ENCODE measurements at regions not wholly inside any gene's neighbourhood (a gene's known extent, or its start where the extent isn't known, plus 50 kb on each side); places are given as distances from the start of the nearest gene placed in this dataset.

DNA sequence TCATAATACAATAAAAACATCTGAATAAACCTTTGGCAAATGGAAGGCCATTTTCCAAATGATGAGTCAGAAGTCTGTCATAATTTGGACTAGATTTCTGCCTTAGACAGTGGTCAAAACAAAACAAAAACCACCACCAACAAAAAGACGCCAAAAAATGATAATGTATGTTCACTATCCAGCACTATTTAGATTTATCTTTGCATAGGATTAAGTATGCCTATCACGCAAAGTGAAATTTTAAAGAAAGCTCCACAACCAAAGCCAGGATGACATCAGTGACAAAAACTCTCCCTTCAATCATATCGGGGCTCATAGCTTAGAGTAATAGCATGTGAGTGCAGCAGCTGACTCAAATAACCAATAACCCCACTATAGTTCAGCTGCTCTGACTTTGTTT, 201.9 kb downstream of the MOXD1 start:
- Histone ChIP-seq H3K9ac (ENCODE audit: insufficient read depth, low read depth, low read length) (no peak overlapping the region), H3K9me3 (ENCODE audit: low read length) (no peaks in the 10 kb centered on the region), H3K4me3 (replicated peaks in 1 of 3; ENCODE audit: insufficient read depth in 1 of 3, low read depth in 2 of 3, low read length in 3 of 3) (no peak overlapping the region), H3K27me3 (ENCODE audit: control insufficient read depth in 1 of 2, insufficient read depth in 2 of 2, low read length in 2 of 2) (0 out of 5 replicates have a peak, but pooled peaks cover 0 to 7% of the 10 kb centered on the region in 2 experiments), H3K4me2 (ENCODE audit: low read depth, low read length) (no peak overlapping the region), H3K4me1 (ENCODE audit: insufficient read depth, low read length) (no peaks in the 10 kb centered on the region), H4K20me1 (ENCODE audit: insufficient read depth, low read length) (no peaks in the 10 kb centered on the region), H2AFZ (ENCODE audit: low read length) (no peak overlapping the region), H3K36me3 (replicated peaks in 1 of 2; ENCODE audit: control insufficient read depth in 1 of 2, insufficient read depth in 2 of 2, low read length in 2 of 2) (no peaks in the 10 kb centered on the region), H3K27ac (ENCODE audit: extremely low read length, insufficient read depth, low read length) (no peak overlapping the region), H3K79me2 (ENCODE audit: insufficient read depth, low read length) (no peaks in the 10 kb centered on the region)
- FAIRE-seq (no peak), ATAC-seq (no peak), DNase-seq (ENCODE audit: low spot score) (no peak)
- BruUV-seq (replicated peaks) = no TSS peak
- in situ Hi-C loops (cut with HindIII; ENCODE audit: extremely low pct_ligation_motif_present, low pct_unique_long_range_greater_than_20kb) = no loop called here
- TF ChIP-seq, protein P1, sequence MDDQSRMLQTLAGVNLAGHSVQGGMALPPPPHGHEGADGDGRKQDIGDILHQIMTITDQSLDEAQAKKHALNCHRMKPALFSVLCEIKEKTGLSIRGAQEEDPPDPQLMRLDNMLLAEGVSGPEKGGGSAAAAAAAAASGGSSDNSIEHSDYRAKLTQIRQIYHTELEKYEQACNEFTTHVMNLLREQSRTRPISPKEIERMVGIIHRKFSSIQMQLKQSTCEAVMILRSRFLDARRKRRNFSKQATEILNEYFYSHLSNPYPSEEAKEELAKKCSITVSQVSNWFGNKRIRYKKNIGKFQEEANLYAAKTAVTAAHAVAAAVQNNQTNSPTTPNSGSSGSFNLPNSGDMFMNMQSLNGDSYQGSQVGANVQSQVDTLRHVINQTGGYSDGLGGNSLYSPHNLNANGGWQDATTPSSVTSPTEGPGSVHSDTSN (CRISPR knock-in tag; IDR thresholded peaks at IDR 0.05; ENCODE audit: borderline replicate concordance) = no peak
- TF ChIP-seq KAT8 (CRISPR knock-in tag; IDR thresholded peaks at IDR 0.05) (no peak), ZNF839 (CRISPR knock-in tag; IDR thresholded peaks at IDR 0.05; ENCODE audit: borderline replicate concordance) (no peak), SRSF9 (IDR thresholded peaks at IDR 0.05; ENCODE audit: borderline replicate concordance, insufficient read depth, low read depth, low read length, poor library complexity, severe bottlenecking) (no peak), ZNF333 (CRISPR knock-in tag; IDR thresholded peaks at IDR 0.05; ENCODE audit: borderline replicate concordance) (no peak)
- intact Hi-C loops (cut with micrococcal nuclease; ENCODE audit: unreplicated experiment) = no loop called here
- ChIA-PET CTCF (ENCODE audit: low intra/inter-chr PET ratio, low total read pairs) (no interaction called here), POLR2A (no interaction called here)
- 34% methylated on average over 3 of the region's 3 CpGs for WGBS (ENCODE audit: low lambda C conversion rate)

DNA sequence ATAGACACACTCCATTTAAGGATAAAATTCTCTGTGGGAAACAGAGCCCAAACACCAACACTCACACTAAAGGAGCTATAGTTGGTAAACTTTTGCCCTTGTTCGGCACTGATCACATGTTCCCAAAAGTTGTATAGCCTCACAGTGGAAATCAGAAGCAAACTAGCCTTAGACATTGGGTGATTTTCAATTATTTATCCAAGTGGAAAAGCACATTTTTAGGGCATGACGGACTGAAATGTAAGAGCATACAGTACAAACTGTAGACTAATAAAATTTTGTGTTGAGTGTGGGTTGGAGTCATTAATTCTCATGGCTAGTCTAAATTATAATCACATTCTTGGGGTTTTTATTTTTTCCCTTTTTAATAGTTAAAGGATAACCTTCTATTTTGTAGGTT, 202.4 kb downstream of the MOXD1 start:
- H3K36me3 ChIP-seq (replicated peaks in 1 of 2; ENCODE audit: control insufficient read depth in 1 of 2, insufficient read depth in 2 of 2, low read length in 2 of 2) = no peaks in the 10 kb centered on the region
- in situ Hi-C loops (cut with HindIII; ENCODE audit: extremely low pct_ligation_motif_present, low pct_unique_long_range_greater_than_20kb) = no loop called here
- intact Hi-C loops (cut with micrococcal nuclease; ENCODE audit: unreplicated experiment) = no loop called here
- H3K4me2 ChIP-seq (ENCODE audit: low read depth, low read length) = no peak overlapping the region
- DNase-seq (ENCODE audit: low spot score) = no peak
- H4K20me1 ChIP-seq (ENCODE audit: insufficient read depth, low read length) = no peaks in the 10 kb centered on the region
- H3K9ac ChIP-seq (ENCODE audit: insufficient read depth, low read depth, low read length) = no peak overlapping the region
- no peaks in the 10 kb centered on the region for H3K4me1 ChIP-seq (ENCODE audit: insufficient read depth, low read length)
- FAIRE-seq = no peak
- H3K9me3 ChIP-seq (ENCODE audit: low read length) = no peaks in the 10 kb centered on the region
- no peak for ATAC-seq
- ChIA-PET POLR2A (no interaction called here), CTCF (ENCODE audit: low intra/inter-chr PET ratio, low total read pairs) (no interaction called here)
- no TSS peak for BruUV-seq (replicated peaks)
- H3K4me3 ChIP-seq (replicated peaks in 1 of 3; ENCODE audit: insufficient read depth in 1 of 3, low read depth in 2 of 3, low read length in 3 of 3) = no peak overlapping the region
- 0 out of 5 replicates have a peak, but pooled peaks cover 0 to 7% of the 10 kb centered on the region in 2 experiments for H3K27me3 ChIP-seq (ENCODE audit: control insufficient read depth in 1 of 2, insufficient read depth in 2 of 2, low read length in 2 of 2)
- no peaks in the 10 kb centered on the region for H3K79me2 ChIP-seq (ENCODE audit: insufficient read depth, low read length)
- no peak overlapping the region for H2AFZ ChIP-seq (ENCODE audit: low read length)
- H3K27ac ChIP-seq (ENCODE audit: extremely low read length, insufficient read depth, low read length) = no peak overlapping the region
- 43% methylated on average over 2 of the region's 2 CpGs for WGBS (ENCODE audit: low lambda C conversion rate)
- TF ChIP-seq, protein P2, sequence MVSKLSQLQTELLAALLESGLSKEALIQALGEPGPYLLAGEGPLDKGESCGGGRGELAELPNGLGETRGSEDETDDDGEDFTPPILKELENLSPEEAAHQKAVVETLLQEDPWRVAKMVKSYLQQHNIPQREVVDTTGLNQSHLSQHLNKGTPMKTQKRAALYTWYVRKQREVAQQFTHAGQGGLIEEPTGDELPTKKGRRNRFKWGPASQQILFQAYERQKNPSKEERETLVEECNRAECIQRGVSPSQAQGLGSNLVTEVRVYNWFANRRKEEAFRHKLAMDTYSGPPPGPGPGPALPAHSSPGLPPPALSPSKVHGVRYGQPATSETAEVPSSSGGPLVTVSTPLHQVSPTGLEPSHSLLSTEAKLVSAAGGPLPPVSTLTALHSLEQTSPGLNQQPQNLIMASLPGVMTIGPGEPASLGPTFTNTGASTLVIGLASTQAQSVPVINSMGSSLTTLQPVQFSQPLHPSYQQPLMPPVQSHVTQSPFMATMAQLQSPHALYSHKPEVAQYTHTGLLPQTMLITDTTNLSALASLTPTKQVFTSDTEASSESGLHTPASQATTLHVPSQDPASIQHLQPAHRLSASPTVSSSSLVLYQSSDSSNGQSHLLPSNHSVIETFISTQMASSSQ (IDR thresholded peaks at IDR 0.05; ENCODE audit: low read depth) = no peak
- TF ChIP-seq, protein P2 (CRISPR knock-in tag; IDR thresholded peaks at IDR 0.05; ENCODE audit: borderline replicate concordance) = no peak
- TF ChIP-seq HOXA7 (CRISPR knock-in tag; IDR thresholded peaks at IDR 0.05) (no peak), SALL2 (CRISPR knock-in tag; IDR thresholded peaks at IDR 0.05) (no peak), ZNF781 (CRISPR knock-in tag; IDR thresholded peaks at IDR 0.05; ENCODE audit: borderline replicate concordance, not compliant biosample characterization) (no peak), GATA4 (IDR thresholded peaks at IDR 0.05; ENCODE audit: borderline replicate concordance, low read depth) (no peak), ZNF263 (CRISPR knock-in tag; IDR thresholded peaks at IDR 0.05) (no peak)

Measured in HepG2 (cell line).